ENCODE measurements at regions not wholly inside any gene's neighbourhood (a gene's known extent, or its start where the extent isn't known, plus 50 kb on each side); places are given as distances from the start of the nearest gene placed in this dataset.

GRCh38 chr1:229104654-229105053 is 166.3 kb upstream of the RAB4A start:
- no peaks in the 10 kb centered on the region for H3K9me3 ChIP-seq
- DNase-seq: no peak
- no peaks in the 10 kb centered on the region for H3K36me3 ChIP-seq
- no peak overlapping the region for H3K4me3 ChIP-seq
- no peak overlapping the region for H3K27ac ChIP-seq
- intact Hi-C loops (cut with DNase I): no loop called here
- no peaks in the 10 kb centered on the region for H3K4me1 ChIP-seq (ENCODE audit: insufficient read depth)
- no peaks in the 10 kb centered on the region for H3K27me3 ChIP-seq
- 66 to 82% (median 75%) methylated on average over 2 of the region's 2 CpGs for WGBS, 3 donors
- TF ChIP-seq POLR2A (IDR thresholded peaks at IDR 0.05) (no peak), EP300 (IDR thresholded peaks at IDR 0.05) (no peak)
- TF ChIP-seq, protein P1, sequence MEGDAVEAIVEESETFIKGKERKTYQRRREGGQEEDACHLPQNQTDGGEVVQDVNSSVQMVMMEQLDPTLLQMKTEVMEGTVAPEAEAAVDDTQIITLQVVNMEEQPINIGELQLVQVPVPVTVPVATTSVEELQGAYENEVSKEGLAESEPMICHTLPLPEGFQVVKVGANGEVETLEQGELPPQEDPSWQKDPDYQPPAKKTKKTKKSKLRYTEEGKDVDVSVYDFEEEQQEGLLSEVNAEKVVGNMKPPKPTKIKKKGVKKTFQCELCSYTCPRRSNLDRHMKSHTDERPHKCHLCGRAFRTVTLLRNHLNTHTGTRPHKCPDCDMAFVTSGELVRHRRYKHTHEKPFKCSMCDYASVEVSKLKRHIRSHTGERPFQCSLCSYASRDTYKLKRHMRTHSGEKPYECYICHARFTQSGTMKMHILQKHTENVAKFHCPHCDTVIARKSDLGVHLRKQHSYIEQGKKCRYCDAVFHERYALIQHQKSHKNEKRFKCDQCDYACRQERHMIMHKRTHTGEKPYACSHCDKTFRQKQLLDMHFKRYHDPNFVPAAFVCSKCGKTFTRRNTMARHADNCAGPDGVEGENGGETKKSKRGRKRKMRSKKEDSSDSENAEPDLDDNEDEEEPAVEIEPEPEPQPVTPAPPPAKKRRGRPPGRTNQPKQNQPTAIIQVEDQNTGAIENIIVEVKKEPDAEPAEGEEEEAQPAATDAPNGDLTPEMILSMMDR (IDR thresholded peaks at IDR 0.05): no peak

GRCh38 chr1:229105109-229105508 is 165.8 kb upstream of the RAB4A start:
- Histone ChIP-seq H3K4me3 (no peak overlapping the region), H3K9me3 (no peaks in the 10 kb centered on the region), H3K27ac (no peak overlapping the region), H3K27me3 (no peaks in the 10 kb centered on the region), H3K4me1 (ENCODE audit: insufficient read depth) (no peaks in the 10 kb centered on the region), H3K36me3 (no peaks in the 10 kb centered on the region)
- no peak for DNase-seq
- intact Hi-C loops (cut with DNase I): no loop called here
- WGBS, 3 donors: 63 to 68% (median 65%) methylated on average over 3 of the region's 3 CpGs
- TF ChIP-seq, protein P1 (IDR thresholded peaks at IDR 0.05): no peak
- no peak for TF ChIP-seq EP300 (IDR thresholded peaks at IDR 0.05)
- no peak for TF ChIP-seq POLR2A (IDR thresholded peaks at IDR 0.05)

DNA sequence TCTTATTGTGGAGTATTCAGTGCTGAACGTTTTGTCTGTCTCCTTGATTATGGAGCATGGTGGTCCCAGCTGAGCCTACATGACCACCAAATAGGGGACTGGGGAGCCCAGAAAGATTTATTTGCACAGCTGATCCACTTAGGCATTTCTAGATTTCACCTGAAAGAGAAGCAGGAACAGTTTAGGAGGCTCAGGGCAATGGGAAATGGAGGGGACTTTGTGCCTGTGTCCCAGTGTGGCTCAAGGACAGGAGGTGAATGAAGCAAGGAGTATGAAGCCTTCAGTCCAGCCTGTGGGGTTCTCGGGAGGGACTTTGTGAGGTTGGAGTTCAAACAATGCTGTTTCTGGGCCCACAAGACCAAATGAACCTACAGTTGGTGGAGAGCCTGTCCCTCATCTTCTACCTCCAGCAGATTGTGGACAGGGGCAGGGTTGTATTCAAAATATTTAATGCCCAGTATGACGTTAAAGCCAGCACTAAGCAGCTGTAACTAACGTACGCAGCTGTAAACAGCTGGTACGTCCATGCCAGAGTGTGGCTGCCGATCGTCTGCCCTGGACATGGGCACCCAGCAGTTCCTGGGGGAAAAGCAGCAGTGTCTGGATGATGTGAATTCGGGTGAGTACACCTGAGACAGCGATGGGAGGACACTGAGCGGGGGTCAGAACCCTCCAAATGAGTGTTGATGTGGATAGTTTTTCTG is 164.9 kb upstream of the RAB4A start:
- TF ChIP-seq POLR2A (IDR thresholded peaks at IDR 0.05) (no peak), EP300 (IDR thresholded peaks at IDR 0.05) (no peak)
- TF ChIP-seq, protein P1 (IDR thresholded peaks at IDR 0.05): no peak
- H3K4me1 ChIP-seq (ENCODE audit: insufficient read depth): no peaks in the 10 kb centered on the region
- 80 to 92% (median 88%) methylated on average over 11 of the region's 11 CpGs for WGBS, 3 donors
- H3K36me3 ChIP-seq: no peaks in the 10 kb centered on the region
- no peaks in the 10 kb centered on the region for H3K27me3 ChIP-seq
- H3K27ac ChIP-seq: no peak overlapping the region
- H3K4me3 ChIP-seq: no peak overlapping the region
- H3K9me3 ChIP-seq: no peaks in the 10 kb centered on the region
- DNase-seq: no peak
- intact Hi-C loops (cut with DNase I): no loop called here

DNA sequence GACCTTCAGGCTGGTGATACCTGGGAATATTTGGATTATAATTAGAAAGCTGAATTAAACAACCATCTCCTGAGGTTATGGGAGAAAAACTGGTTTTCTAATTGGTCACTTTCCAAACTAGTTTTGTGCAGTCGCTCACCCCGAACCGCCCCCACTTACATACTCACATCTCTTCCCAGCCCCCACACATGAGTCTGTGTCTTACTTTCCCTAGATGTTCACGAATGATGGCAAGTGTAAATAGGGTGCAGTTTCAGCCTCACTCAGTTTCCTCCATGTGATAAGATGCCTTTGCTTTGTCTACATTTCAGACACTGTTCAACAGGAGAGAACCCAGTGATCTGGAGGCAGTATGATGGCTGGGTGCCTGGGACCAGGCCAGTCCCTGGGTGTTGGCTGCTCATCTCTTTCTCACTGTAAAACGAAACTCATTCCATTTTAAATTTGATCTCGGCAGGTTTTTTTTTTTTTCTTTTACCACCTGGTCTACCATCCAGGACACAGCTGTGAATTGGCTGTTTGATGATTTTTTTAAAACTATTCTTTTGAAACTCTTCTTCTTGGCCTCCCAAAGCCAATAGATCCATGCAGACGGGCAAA is 164.3 kb upstream of the RAB4A start:
- Histone ChIP-seq H3K27me3 (no peaks in the 10 kb centered on the region), H3K27ac (no peak overlapping the region), H3K4me1 (ENCODE audit: insufficient read depth) (peaks cover 1% of the 10 kb centered on the region), H3K9me3 (no peaks in the 10 kb centered on the region), H3K4me3 (no peak overlapping the region), H3K36me3 (no peaks in the 10 kb centered on the region)
- TF ChIP-seq, protein P1 (IDR thresholded peaks at IDR 0.05): no peak
- TF ChIP-seq POLR2A (IDR thresholded peaks at IDR 0.05) (no peak), EP300 (IDR thresholded peaks at IDR 0.05) (no peak)
- WGBS, 3 donors: 64 to 79% (median 73%) methylated on average over 7 of the region's 7 CpGs
- intact Hi-C loops (cut with DNase I): no loop called here
- DNase-seq: no peak

Measured in ovary (tissue), 7 donors.